ENCODE measurements at regions not wholly inside any gene's neighbourhood (a gene's known extent, or its start where the extent isn't known, plus 50 kb on each side); places are given as distances from the start of the nearest gene placed in this dataset.

GRCh38 chr3:177802151-177802900 lies 605.0 kb upstream of the TBL1XR1 start:
- peaks cover 4 to 20% (median 8%) of the 10 kb centered on the region in 4 donors for H3K4me1 ChIP-seq

DNA sequence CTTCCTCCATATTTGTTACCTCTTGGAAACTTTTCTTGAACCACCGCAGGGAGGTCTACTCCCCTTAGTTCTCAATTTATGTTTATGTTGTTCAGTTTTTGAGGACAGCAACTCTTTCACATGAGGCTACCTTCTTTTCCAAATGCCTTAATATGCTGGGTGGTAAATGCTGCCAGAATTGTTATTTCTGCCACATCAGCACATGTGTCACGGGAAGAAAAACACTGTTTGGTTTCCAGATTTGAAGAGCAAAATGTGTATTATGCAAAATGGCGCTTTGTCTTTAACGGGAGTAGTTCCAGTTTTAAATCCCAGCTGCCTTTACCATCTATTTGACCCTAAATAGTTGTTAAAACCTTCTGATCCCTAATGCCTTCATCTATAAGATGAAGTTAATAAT lies 606.2 kb upstream of the TBL1XR1 start:
- no peaks in the 10 kb centered on the region for H3K9me3 ChIP-seq
- no peaks in the 10 kb centered on the region for H3K36me3 ChIP-seq
- no peak overlapping the region for H3K27ac ChIP-seq (replicated peaks in 1 of 4)
- 86% methylated on average over 4 of the region's 4 CpGs for WGBS
- no peak for DNase-seq (ENCODE audit: extremely low spot score)
- no peak overlapping the region for H3K4me3 ChIP-seq
- H3K27me3 ChIP-seq, result no peaks in the 10 kb centered on the region
- intact Hi-C loops (cut with DNase I), result no loop called here
- TF ChIP-seq EP300 (IDR thresholded peaks at IDR 0.05) (no peak), POLR2A (IDR thresholded peaks at IDR 0.05; ENCODE audit: low read depth) (no peak)
- TF ChIP-seq, protein P1, sequence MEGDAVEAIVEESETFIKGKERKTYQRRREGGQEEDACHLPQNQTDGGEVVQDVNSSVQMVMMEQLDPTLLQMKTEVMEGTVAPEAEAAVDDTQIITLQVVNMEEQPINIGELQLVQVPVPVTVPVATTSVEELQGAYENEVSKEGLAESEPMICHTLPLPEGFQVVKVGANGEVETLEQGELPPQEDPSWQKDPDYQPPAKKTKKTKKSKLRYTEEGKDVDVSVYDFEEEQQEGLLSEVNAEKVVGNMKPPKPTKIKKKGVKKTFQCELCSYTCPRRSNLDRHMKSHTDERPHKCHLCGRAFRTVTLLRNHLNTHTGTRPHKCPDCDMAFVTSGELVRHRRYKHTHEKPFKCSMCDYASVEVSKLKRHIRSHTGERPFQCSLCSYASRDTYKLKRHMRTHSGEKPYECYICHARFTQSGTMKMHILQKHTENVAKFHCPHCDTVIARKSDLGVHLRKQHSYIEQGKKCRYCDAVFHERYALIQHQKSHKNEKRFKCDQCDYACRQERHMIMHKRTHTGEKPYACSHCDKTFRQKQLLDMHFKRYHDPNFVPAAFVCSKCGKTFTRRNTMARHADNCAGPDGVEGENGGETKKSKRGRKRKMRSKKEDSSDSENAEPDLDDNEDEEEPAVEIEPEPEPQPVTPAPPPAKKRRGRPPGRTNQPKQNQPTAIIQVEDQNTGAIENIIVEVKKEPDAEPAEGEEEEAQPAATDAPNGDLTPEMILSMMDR (IDR thresholded peaks at IDR 0.05), result no peak
- H3K4me1 ChIP-seq, result peaks cover 4 to 20% (median 8%) of the 10 kb centered on the region in 4 donors

More at GRCh38 chr3:177802151-177802900, 605.0 kb upstream of the TBL1XR1 start:
- Histone ChIP-seq H3K27me3 (no peaks in the 10 kb centered on the region), H3K27ac (replicated peaks in 1 of 4) (no peak overlapping the region), H3K9me3 (no peaks in the 10 kb centered on the region), H3K4me3 (no peak overlapping the region), H3K36me3 (no peaks in the 10 kb centered on the region)
- WGBS, result 75% methylated on average over 5 of the region's 5 CpGs
- intact Hi-C loops (cut with DNase I), result no loop called here
- TF ChIP-seq POLR2AphosphoS5 (IDR thresholded peaks at IDR 0.05), result no peak
- no peak for TF ChIP-seq POLR2A (IDR thresholded peaks at IDR 0.05; ENCODE audit: low read depth)
- no peak for TF ChIP-seq EP300 (IDR thresholded peaks at IDR 0.05)
- TF ChIP-seq, protein P1 (IDR thresholded peaks at IDR 0.05), result no peak
- DNase-seq (ENCODE audit: extremely low spot score), result no peak

DNA sequence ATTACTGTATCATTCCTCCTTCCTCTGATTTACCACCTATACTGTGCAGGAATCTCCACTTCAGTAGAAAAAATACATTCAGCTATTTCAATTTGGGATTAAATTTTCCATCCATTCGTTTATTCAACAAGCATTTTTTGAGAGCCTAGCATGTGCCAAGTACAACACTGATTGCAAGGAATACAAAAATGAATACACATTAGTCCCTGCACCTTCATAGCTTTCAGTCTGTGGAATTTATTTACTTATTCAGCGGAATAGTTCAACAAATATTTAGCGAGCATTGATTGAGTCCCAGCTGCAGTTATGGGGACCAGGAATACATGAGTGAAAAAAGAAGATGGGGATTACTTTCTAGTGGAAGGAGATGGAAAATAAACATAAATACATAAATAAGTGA lies 606.8 kb upstream of the TBL1XR1 start:
- DNase-seq (ENCODE audit: extremely low spot score), result no peak
- Histone ChIP-seq H3K4me1 (peaks cover 4 to 20% (median 8%) of the 10 kb centered on the region in 4 donors), H3K36me3 (no peaks in the 10 kb centered on the region), H3K4me3 (no peak overlapping the region), H3K9me3 (no peaks in the 10 kb centered on the region), H3K27me3 (no peaks in the 10 kb centered on the region), H3K27ac (replicated peaks in 1 of 4) (no peak overlapping the region)
- WGBS, result 54% methylated on average over 3 of the region's 3 CpGs
- TF ChIP-seq, protein P1 (IDR thresholded peaks at IDR 0.05), result no peak
- TF ChIP-seq POLR2AphosphoS5 (IDR thresholded peaks at IDR 0.05) (no peak), POLR2A (IDR thresholded peaks at IDR 0.05; ENCODE audit: low read depth) (no peak), EP300 (IDR thresholded peaks at IDR 0.05) (no peak)
- intact Hi-C loops (cut with DNase I), result no loop called here

- Histone ChIP-seq H3K4me1 (peaks cover 6 to 25% (median 10%) of the 10 kb centered on the region in 4 donors), H3K9me3 (no peaks in the 10 kb centered on the region), H3K4me3 (no peak overlapping the region), H3K27me3 (no peaks in the 10 kb centered on the region), H3K27ac (replicated peaks in 1 of 4) (no peak overlapping the region), H3K36me3 (no peaks in the 10 kb centered on the region)
- intact Hi-C loops (cut with DNase I), result no loop called here
- WGBS, result 98% methylated on average over 9 of the region's 9 CpGs
- TF ChIP-seq POLR2AphosphoS5 (IDR thresholded peaks at IDR 0.05) (no peak), POLR2A (IDR thresholded peaks at IDR 0.05; ENCODE audit: low read depth) (no peak), EP300 (IDR thresholded peaks at IDR 0.05) (no peak)
- TF ChIP-seq, protein P1 (IDR thresholded peaks at IDR 0.05), result no peak
- DNase-seq (ENCODE audit: extremely low spot score), result no peak
Observed at GRCh38 chr3:177804646-177805045, 607.4 kb upstream of the TBL1XR1 start.
